ENCODE measurements at regions not wholly inside any gene's neighbourhood (a gene's known extent, or its start where the extent isn't known, plus 50 kb on each side); places are given as distances from the start of the nearest gene placed in this dataset.

- H3K4me1 Mint-ChIP-seq = peaks cover 4% of the 10 kb centered on the region
- H3K9me3 Mint-ChIP-seq = no peaks in the 10 kb centered on the region
- no peak overlapping the region for H3K4me2 ChIP-seq
- H3K79me2 ChIP-seq (replicated peaks; ENCODE audit: insufficient read depth) = no peaks in the 10 kb centered on the region
- DNase-seq (ENCODE audit: low spot score) = no peak
- H3K4me1 ChIP-seq (ENCODE audit: insufficient read depth) = 0 out of 2 replicates have a peak, but pooled peaks cover 2% of the 10 kb centered on the region
- no peak overlapping the region for H3K4me3 Mint-ChIP-seq
- H2AFZ ChIP-seq = no peak overlapping the region
- no peak overlapping the region for H3K4me3 ChIP-seq
- H3K27ac ChIP-seq (ENCODE audit: low read depth) = no peak overlapping the region
- H4K20me1 ChIP-seq (replicated peaks; ENCODE audit: insufficient read depth) = no peaks in the 10 kb centered on the region
- no peaks in the 10 kb centered on the region for H3K9me2 ChIP-seq (ENCODE audit: insufficient read depth)
- peaks cover 14% of the 10 kb centered on the region for H3K27me3 Mint-ChIP-seq (ENCODE audit: insufficient read depth, low read depth, poor library complexity)
- ATAC-seq = no peak
- peaks cover 12% of the 10 kb centered on the region for H3K27me3 ChIP-seq (ENCODE audit: insufficient read depth)
- H3F3A ChIP-seq (replicated peaks; ENCODE audit: low read depth) = no peaks in the 10 kb centered on the region
- no peak for TF ChIP-seq STAT1 (IDR thresholded peaks at IDR 0.05; ENCODE audit: unreplicated experiment)
- no peak for TF ChIP-seq ETS1 (IDR thresholded peaks at IDR 0.05)
- no peak overlapping the region for H3K27ac Mint-ChIP-seq
- H3K36me3 Mint-ChIP-seq (ENCODE audit: low read depth) = no peaks in the 10 kb centered on the region
- H3K36me3 ChIP-seq (ENCODE audit: insufficient read depth) = no peaks in the 10 kb centered on the region
These were observed 161.9 kb upstream of the SKOR2 start for GRCh38 chr18:47413327-47413726.

DNA sequence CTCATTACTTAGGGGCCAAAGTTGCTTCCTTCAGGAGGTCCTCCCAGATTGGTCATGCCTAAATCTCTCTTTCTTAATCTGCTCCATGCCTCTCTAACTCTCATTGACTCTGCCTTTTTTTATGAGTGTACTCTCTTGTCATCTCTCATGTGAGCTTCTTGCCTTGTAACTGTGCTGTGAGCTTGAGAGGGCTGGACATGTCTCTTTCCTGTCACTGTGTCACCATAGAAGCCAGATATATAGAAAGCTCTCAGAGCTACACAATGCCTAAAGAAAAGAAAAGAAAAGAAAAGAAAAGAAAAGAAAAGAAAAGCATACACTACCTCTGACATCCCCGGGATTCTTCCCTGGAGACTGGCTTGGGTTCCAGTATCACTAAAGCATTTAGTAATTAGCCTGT lies 161.5 kb upstream of the SKOR2 start:
- H3K36me3 ChIP-seq (ENCODE audit: insufficient read depth) = no peaks in the 10 kb centered on the region
- Mint-ChIP-seq H3K36me3 (ENCODE audit: low read depth) (no peaks in the 10 kb centered on the region), H3K27me3 (ENCODE audit: insufficient read depth, low read depth, poor library complexity) (peaks cover 12% of the 10 kb centered on the region), H3K27ac (no peak overlapping the region), H3K9me3 (no peaks in the 10 kb centered on the region), H3K4me3 (no peak overlapping the region), H3K4me1 (peaks cover 4% of the 10 kb centered on the region)
- H2AFZ ChIP-seq = no peak overlapping the region
- H3K4me1 ChIP-seq (ENCODE audit: insufficient read depth) = 0 out of 2 replicates have a peak, but pooled peaks cover 2% of the 10 kb centered on the region
- ATAC-seq = no peak
- H3K27me3 ChIP-seq (ENCODE audit: insufficient read depth) = peaks cover 8% of the 10 kb centered on the region; the same call in 1 of the 2 replicates
- TF ChIP-seq ZNF114 (CRISPR knock-in tag; IDR thresholded peaks at IDR 0.05) = no peak
- no peaks in the 10 kb centered on the region for H3F3A ChIP-seq (replicated peaks; ENCODE audit: low read depth)
- DNase-seq (ENCODE audit: low spot score) = no peak
- H3K4me3 ChIP-seq = no peak overlapping the region
- no peak overlapping the region for H3K4me2 ChIP-seq
- H3K27ac ChIP-seq (ENCODE audit: low read depth) = no peak overlapping the region
- no peaks in the 10 kb centered on the region for H3K9me2 ChIP-seq (ENCODE audit: insufficient read depth)
- no peaks in the 10 kb centered on the region for H3K79me2 ChIP-seq (replicated peaks; ENCODE audit: insufficient read depth)
- no peaks in the 10 kb centered on the region for H4K20me1 ChIP-seq (replicated peaks; ENCODE audit: insufficient read depth)

- no peak for DNase-seq (ENCODE audit: low spot score)
- ATAC-seq = no peak
These were observed 159.7 kb upstream of the SKOR2 start for GRCh38 chr18:47411159-47411558.

GRCh38 chr18:47410139-47410538 lies 158.7 kb upstream of the SKOR2 start:
- no peak overlapping the region for H3K27ac ChIP-seq (ENCODE audit: low read depth)
- DNase-seq (ENCODE audit: low spot score) (no peak), ATAC-seq (no peak)
- no peaks in the 10 kb centered on the region for H3K9me2 ChIP-seq (ENCODE audit: insufficient read depth)
- no peaks in the 10 kb centered on the region for H3K79me2 ChIP-seq (replicated peaks; ENCODE audit: insufficient read depth)
- no peaks in the 10 kb centered on the region for H3F3A ChIP-seq (replicated peaks; ENCODE audit: low read depth)
- no peak for TF ChIP-seq NANOG (IDR thresholded peaks at IDR 0.05; ENCODE audit: borderline replicate concordance)
- Mint-ChIP-seq H3K9me3 (no peaks in the 10 kb centered on the region; the same call in 2 of the 3 replicates), H3K27ac (no peak overlapping the region), H3K36me3 (ENCODE audit: low read depth) (no peaks in the 10 kb centered on the region), H3K27me3 (ENCODE audit: insufficient read depth, low read depth, poor library complexity) (peaks cover 6% of the 10 kb centered on the region), H3K4me3 (no peak overlapping the region), H3K4me1 (peaks cover 5% of the 10 kb centered on the region)
- no peaks in the 10 kb centered on the region for H3K27me3 ChIP-seq (ENCODE audit: insufficient read depth)
- H3K36me3 ChIP-seq (ENCODE audit: insufficient read depth) = no peaks in the 10 kb centered on the region
- no peaks in the 10 kb centered on the region for H4K20me1 ChIP-seq (replicated peaks; ENCODE audit: insufficient read depth)
- H2AFZ ChIP-seq = no peak overlapping the region
- H3K4me1 ChIP-seq (ENCODE audit: insufficient read depth) = no peaks in the 10 kb centered on the region
- H3K4me3 ChIP-seq = no peak overlapping the region
- H3K4me2 ChIP-seq = no peak overlapping the region

More at GRCh38 chr18:47411159-47411558, 159.7 kb upstream of the SKOR2 start:
- Mint-ChIP-seq H3K27ac (no peak overlapping the region), H3K4me1 (peaks cover 4% of the 10 kb centered on the region), H3K9me3 (no peaks in the 10 kb centered on the region; the same call in 2 of the 3 replicates), H3K4me3 (no peak overlapping the region), H3K27me3 (ENCODE audit: insufficient read depth, low read depth, poor library complexity) (peaks cover 9% of the 10 kb centered on the region), H3K36me3 (ENCODE audit: low read depth) (no peaks in the 10 kb centered on the region)
- Histone ChIP-seq H3K27me3 (ENCODE audit: insufficient read depth) (no peaks in the 10 kb centered on the region), H2AFZ (no peak overlapping the region), H3K36me3 (ENCODE audit: insufficient read depth) (no peaks in the 10 kb centered on the region), H3K4me3 (no peak overlapping the region), H3F3A (replicated peaks; ENCODE audit: low read depth) (no peaks in the 10 kb centered on the region), H4K20me1 (replicated peaks; ENCODE audit: insufficient read depth) (no peaks in the 10 kb centered on the region), H3K4me2 (no peak overlapping the region), H3K27ac (ENCODE audit: low read depth) (no peak overlapping the region), H3K9me2 (ENCODE audit: insufficient read depth) (no peaks in the 10 kb centered on the region), H3K79me2 (replicated peaks; ENCODE audit: insufficient read depth) (no peaks in the 10 kb centered on the region), H3K4me1 (ENCODE audit: insufficient read depth) (0 out of 2 replicates have a peak, but pooled peaks cover 2% of the 10 kb centered on the region)
- TF ChIP-seq JUNB (IDR thresholded peaks at IDR 0.05; ENCODE audit: unreplicated experiment) = no peak
- TF ChIP-seq ZNF114 (CRISPR knock-in tag; IDR thresholded peaks at IDR 0.05) = no peak
